K562 (cell line): ENCODE measurements at regions not wholly inside any gene's neighbourhood (a gene's known extent, or its start where the extent isn't known, plus 50 kb on each side); places are given as distances from the start of the nearest gene placed in this dataset.

Experiments used
- ATAC-seq: fragments of 200-7000 bp; cut with Tn5 transposase; 3 replicates; pipeline ENCODE4 v1.9.1; 2020; ENCODE audit warnings: moderate library complexity
- BruUV-seq: library from RNA; stranded (reverse); fragments of 400-500 nt; replicated peaks from 2 replicates; lab custom pipeline; 2021; lab: Mats Ljungman, UMichigan
- CTCF ChIA-PET: fragments of 300-600 bp; formaldehyde crosslinking; extraction: SDS; loops from one replicate; lab custom pipeline; 2021; ENCODE audit warnings: low intra/inter-chr PET ratio; lab: Yijun Ruan, JAX
- POLR2A ChIA-PET: fragments of 300-600, 350-650 bp; sonication (Branson Sonifier 250); formaldehyde crosslinking; extraction: SDS; loops from one replicate; lab custom pipeline; 2021; ENCODE audit warnings: antibody characterized with exemption, inconsistent platforms; lab: Yijun Ruan, JAX
- DNase-seq, 4 experiments: peaks; one replicate each; pipeline versions ENCODE4 v3.0.0 to v3.0.0-alpha.2; 2011 to 2018; ENCODE audit warnings: low spot score in 3 of 4, mixed read lengths in 3 of 4; ENCODE audit errors: extremely low read depth in 1 of 4
- FAIRE-seq: peaks from 2 replicates; lab custom pipeline; 2011; peaks lifted over from hg19 to GRCh38; lab: Jason Lieb, UNC
- H2AFZ ChIP-seq: 2 replicates; pipeline ENCODE4 v1.6.0; 2011; ENCODE audit warnings: low read depth, low read length, control low read depth, inconsistent platforms
- H3K27ac ChIP-seq: fragments of 200-600 bp; 3 replicates; pipeline ENCODE4 v1.8.0; 2011; ENCODE audit warnings: low read depth, mild to moderate bottlenecking, control low read depth, inconsistent platforms, low read length, moderate library complexity, mixed read lengths; ENCODE audit errors: extremely low read depth
- H3K27me3 ChIP-seq, 2 experiments: fragments of 300-600 bp in 1 of 2; 2 replicates in 1 of 2; 3 replicates in 1 of 2; pipeline versions ENCODE4 v1.6.0 to v1.8.0; 2011; ENCODE audit warnings: inconsistent platforms in 2 of 2, low read length in 2 of 2, mild to moderate bottlenecking in 1 of 2, mixed read lengths in 1 of 2, moderate library complexity in 1 of 2; ENCODE audit not compliant: control insufficient read depth in 2 of 2, insufficient read depth in 2 of 2
- H3K36me3 ChIP-seq: fragments of 300-600 bp; 3 replicates; pipeline ENCODE4 v1.8.0; 2011; ENCODE audit warnings: mild to moderate bottlenecking, low read length, inconsistent platforms; ENCODE audit not compliant: control insufficient read depth, insufficient read depth
- H3K4me1 ChIP-seq, 2 experiments: fragments of 200-600 bp in 1 of 2; replicated peaks in 1 of 2; 2 replicates in 1 of 2; 3 replicates in 1 of 2; pipeline versions ENCODE4 v1.5.1 to v1.8.0; 2011; ENCODE audit warnings: inconsistent platforms in 2 of 2, low read length in 2 of 2, mild to moderate bottlenecking in 1 of 2, mixed read lengths in 1 of 2, moderate library complexity in 1 of 2; ENCODE audit not compliant: control insufficient read depth in 2 of 2, insufficient read depth in 2 of 2
- H3K4me2 ChIP-seq: 2 replicates; pipeline ENCODE4 v1.6.1; 2011; ENCODE audit warnings: low read length, control low read depth, inconsistent platforms, mixed read lengths; ENCODE audit not compliant: insufficient read depth
- H3K4me3 ChIP-seq: fragments of 200-600 bp; sonication (generic), shearing (Covaris generic); 2 replicates; pipeline ENCODE4 v1.5.1; 2016; ENCODE audit warnings: control low read depth, inconsistent platforms
- H3K79me2 ChIP-seq: fragments of 200-600 bp; 3 replicates; pipeline ENCODE4 v1.8.0; 2011; ENCODE audit warnings: low read length, inconsistent platforms; ENCODE audit not compliant: control insufficient read depth, insufficient read depth
- H3K9ac ChIP-seq, 2 experiments: 2 replicates each; pipeline versions ENCODE4 v1.6.0 to v1.6.1; 2011; ENCODE audit warnings: low read depth in 2 of 2, low read length in 2 of 2, control low read depth in 1 of 2, inconsistent platforms in 1 of 2, mild to moderate bottlenecking in 1 of 2, mixed read lengths in 1 of 2; ENCODE audit not compliant: insufficient read depth in 1 of 2
- H3K9me1 ChIP-seq: one replicate; pipeline ENCODE4 v1.6.0; 2011; ENCODE audit warnings: inconsistent platforms, mild to moderate bottlenecking, low read length, moderate library complexity; ENCODE audit not compliant: control insufficient read depth, insufficient read depth
- H3K9me3 ChIP-seq: replicated peaks from 2 replicates; pipeline ENCODE4 v1.5.1; 2011; ENCODE audit warnings: low read depth, low read length, inconsistent platforms; ENCODE audit not compliant: control insufficient read depth, insufficient read depth
- H4K20me1 ChIP-seq: replicated peaks from 2 replicates; pipeline ENCODE4 v1.6.1; 2011; ENCODE audit warnings: low read length, inconsistent platforms, mixed read lengths; ENCODE audit not compliant: control insufficient read depth, insufficient read depth
- FOXM1 ChIP-seq, 2 experiments: fragments of 450-650 bp in 1 of 2; sonication (generic) in 1 of 2; formaldehyde crosslinking in 1 of 2; IDR thresholded peaks; 2 replicates each; pipeline versions ENCODE4 v1.6.1 to v1.9.0; 2017 to 2022; ENCODE audit warnings: low read depth in 2 of 2, mild to moderate bottlenecking in 2 of 2, missing genetic modification reagents in 1 of 2, moderate library complexity in 1 of 2
- KDM5B ChIP-seq: fragments of 200-600 bp; sonication (generic); IDR thresholded peaks from 2 replicates; pipeline ENCODE4 v1.6.1; 2012; ENCODE audit warnings: low read depth, mild to moderate bottlenecking, moderate library complexity, low read length, control low read depth, inconsistent platforms; ENCODE audit not compliant: insufficient replicate concordance
- PCBP2 ChIP-seq: fragments of 200-400 bp; formaldehyde crosslinking; IDR thresholded peaks from 2 replicates; pipeline ENCODE4 v1.6.1; 2018; ENCODE audit warnings: low read length, low read depth, mild to moderate bottlenecking, moderate library complexity; ENCODE audit not compliant: poor library complexity, severe bottlenecking
- POU5F1 ChIP-seq: fragments of 150-350 bp; IDR thresholded peaks from 2 replicates; pipeline ENCODE4 v1.6.1; 2014; ENCODE audit warnings: borderline replicate concordance, low read length, low read depth, mild to moderate bottlenecking; ENCODE audit not compliant: partially characterized antibody
- ZNF239 ChIP-seq: fragments of 250-450 bp; sonication (Bioruptor Pico); IDR thresholded peaks from 2 replicates; pipeline ENCODE4 v1.4.0; 2020; ENCODE audit warnings: mild to moderate bottlenecking
- ZNF354B ChIP-seq: fragments of 250-450 bp; sonication (Bioruptor Pico); IDR thresholded peaks from 2 replicates; pipeline ENCODE4 v1.4.0; 2020
- WGBS: fragments of 100-300 bp; shearing (Covaris generic); methylation state at CpG from one replicate; pipeline ENCODE4 v1.1.6; 2016; ENCODE audit warnings: low coverage, mixed read lengths; ENCODE audit not compliant: insufficient coverage; ENCODE audit errors: missing lambda C conversion rate; 5-methylcytosine and 5-hydroxymethylcytosine counted together
- in situ Hi-C: fragments of 300-500 bp; cut with MboI; formaldehyde crosslinking; loops from 4 replicates; pipeline ENCODE4 v1.15.0; 2018; ENCODE audit warnings: inconsistent platforms, mixed read lengths
- intact Hi-C: fragments of 100-400 bp; cut with micrococcal nuclease; formaldehyde crosslinking; loops from 2 replicates; pipeline ENCODE4 v1.14.2; 2022
- TF ChIP-seq, protein P1 (sequence below), 2 experiments: fragments of 450-650 bp; conservative IDR thresholded peaks; 2 replicates each; pipeline ENCODE4 v1.6.1; 2017; ENCODE audit warnings: mild to moderate bottlenecking in 2 of 2, moderate library complexity in 2 of 2
- TF ChIP-seq, protein P2 (sequence below): fragments of 450-650 bp; IDR thresholded peaks from 2 replicates; pipeline ENCODE4 v1.7.0; 2016; ENCODE audit warnings: borderline replicate concordance

DNA sequence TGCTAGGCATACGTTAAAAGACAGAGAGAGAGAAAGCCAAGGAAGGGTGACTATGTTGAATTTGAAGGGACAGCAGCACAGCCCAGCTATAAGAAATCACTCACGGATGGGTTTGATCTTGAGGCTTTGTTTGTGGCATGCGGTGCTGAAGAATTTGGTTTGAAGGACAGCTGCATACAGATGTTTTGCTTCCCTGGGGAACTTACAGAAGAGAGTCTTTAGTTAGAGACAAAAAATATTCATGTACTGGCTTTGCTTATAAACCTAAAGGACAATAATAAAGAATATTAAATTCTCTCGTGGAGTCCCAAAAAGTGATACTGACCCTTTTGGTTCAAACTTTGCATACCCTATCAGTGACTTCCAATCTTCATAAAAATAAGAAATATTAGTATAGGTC, 491.4 kb downstream of the NEBL start:
- DNase-seq: no peak
- intact Hi-C loops (no loop called here), in situ Hi-C loops (no loop called here)
- FAIRE-seq: no peak
- Histone ChIP-seq H3K36me3 (no peaks in the 10 kb centered on the region), H3K4me1 (no peaks in the 10 kb centered on the region), H3K9ac (no peak overlapping the region), H3K79me2 (no peaks in the 10 kb centered on the region), H3K27ac (no peak overlapping the region), H3K9me1 (no peaks in the 10 kb centered on the region), H3K9me3 (no peaks in the 10 kb centered on the region), H4K20me1 (no peaks in the 10 kb centered on the region), H3K4me2 (no peak overlapping the region), H2AFZ (no peak overlapping the region), H3K27me3 (no peaks in the 10 kb centered on the region), H3K4me3 (no peak overlapping the region)
- ChIA-PET CTCF (no interaction called here), POLR2A (no interaction called here)
- no peak for TF ChIP-seq KDM5B
- no peak for TF ChIP-seq ZNF354B (CRISPR knock-in tag)
- no peak for TF ChIP-seq POU5F1
- TF ChIP-seq ZNF239: no peak
- TF ChIP-seq, protein P1, sequence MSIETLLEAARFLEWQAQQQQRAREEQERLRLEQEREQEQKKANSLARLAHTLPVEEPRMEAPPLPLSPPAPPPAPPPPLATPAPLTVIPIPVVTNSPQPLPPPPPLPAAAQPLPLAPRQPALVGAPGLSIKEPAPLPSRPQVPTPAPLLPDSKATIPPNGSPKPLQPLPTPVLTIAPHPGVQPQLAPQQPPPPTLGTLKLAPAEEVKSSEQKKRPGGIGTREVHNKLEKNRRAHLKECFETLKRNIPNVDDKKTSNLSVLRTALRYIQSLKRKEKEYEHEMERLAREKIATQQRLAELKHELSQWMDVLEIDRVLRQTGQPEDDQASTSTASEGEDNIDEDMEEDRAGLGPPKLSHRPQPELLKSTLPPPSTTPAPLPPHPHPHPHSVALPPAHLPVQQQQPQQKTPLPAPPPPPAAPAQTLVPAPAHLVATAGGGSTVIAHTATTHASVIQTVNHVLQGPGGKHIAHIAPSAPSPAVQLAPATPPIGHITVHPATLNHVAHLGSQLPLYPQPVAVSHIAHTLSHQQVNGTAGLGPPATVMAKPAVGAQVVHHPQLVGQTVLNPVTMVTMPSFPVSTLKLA (conservative IDR thresholded peaks at IDR 0.05): no peak
- 5% methylated on average over 4 of the region's 4 CpGs for WGBS
- no TSS peak for BruUV-seq
- no peak for ATAC-seq

DNA sequence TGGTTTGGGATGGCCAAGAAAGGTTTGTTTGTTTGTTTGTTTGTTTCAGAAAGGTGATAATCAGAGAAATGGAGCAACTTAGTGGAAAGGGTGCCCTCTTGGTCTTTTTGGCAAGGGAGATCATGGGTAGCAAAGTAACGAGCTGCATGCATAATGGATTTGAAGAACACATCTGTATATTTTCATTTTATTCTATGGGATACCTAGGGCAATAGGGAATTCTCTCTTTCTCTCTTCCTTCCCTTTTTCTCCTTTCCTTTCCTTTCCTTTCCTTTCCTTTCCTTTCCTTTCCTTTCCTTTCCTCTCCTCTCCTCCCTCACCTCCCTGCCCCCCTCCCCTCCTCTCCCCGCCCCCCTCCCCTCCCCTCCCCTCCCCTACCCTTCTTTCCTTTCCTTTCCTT, 492.1 kb downstream of the NEBL start:
- 0% methylated on average over 1 of the region's 2 CpGs for WGBS
- TF ChIP-seq PCBP2 (peak; percentile 40), FOXM1 (IDR thresholded peaks at IDR 0.05; ENCODE audit: low read depth) (no peak), FOXM1 (CRISPR knock-in tag; IDR thresholded peaks at IDR 0.05; ENCODE audit: low read depth) (no peak)
- TF ChIP-seq, protein P2, sequence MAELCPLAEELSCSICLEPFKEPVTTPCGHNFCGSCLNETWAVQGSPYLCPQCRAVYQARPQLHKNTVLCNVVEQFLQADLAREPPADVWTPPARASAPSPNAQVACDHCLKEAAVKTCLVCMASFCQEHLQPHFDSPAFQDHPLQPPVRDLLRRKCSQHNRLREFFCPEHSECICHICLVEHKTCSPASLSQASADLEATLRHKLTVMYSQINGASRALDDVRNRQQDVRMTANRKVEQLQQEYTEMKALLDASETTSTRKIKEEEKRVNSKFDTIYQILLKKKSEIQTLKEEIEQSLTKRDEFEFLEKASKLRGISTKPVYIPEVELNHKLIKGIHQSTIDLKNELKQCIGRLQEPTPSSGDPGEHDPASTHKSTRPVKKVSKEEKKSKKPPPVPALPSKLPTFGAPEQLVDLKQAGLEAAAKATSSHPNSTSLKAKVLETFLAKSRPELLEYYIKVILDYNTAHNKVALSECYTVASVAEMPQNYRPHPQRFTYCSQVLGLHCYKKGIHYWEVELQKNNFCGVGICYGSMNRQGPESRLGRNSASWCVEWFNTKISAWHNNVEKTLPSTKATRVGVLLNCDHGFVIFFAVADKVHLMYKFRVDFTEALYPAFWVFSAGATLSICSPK: no peak
- TF ChIP-seq, all 486 proteins: peak for 1
- no peak for FAIRE-seq

More for the DNA sequence above, 492.1 kb downstream of the NEBL start:
- BruUV-seq: no TSS peak
- Histone ChIP-seq H3K4me3 (no peak overlapping the region), H4K20me1 (no peaks in the 10 kb centered on the region), H2AFZ (no peak overlapping the region), H3K9me1 (no peaks in the 10 kb centered on the region), H3K27me3 (no peaks in the 10 kb centered on the region), H3K9me3 (no peaks in the 10 kb centered on the region), H3K4me1 (no peaks in the 10 kb centered on the region), H3K4me2 (no peak overlapping the region), H3K9ac (no peak overlapping the region), H3K79me2 (no peaks in the 10 kb centered on the region), H3K36me3 (no peaks in the 10 kb centered on the region), H3K27ac (no peak overlapping the region)
- POLR2A ChIA-PET: no interaction called here
- ATAC-seq (no peak), DNase-seq (no peak)
- CTCF ChIA-PET: no interaction called here
- in situ Hi-C loops (no loop called here), intact Hi-C loops (no loop called here)
